ENCODE measurements at regions not wholly inside any gene's neighbourhood (a gene's known extent, or its start where the extent isn't known, plus 50 kb on each side); places are given as distances from the start of the nearest gene placed in this dataset.

GRCh38 chr3:43895573-43895972 is 204.8 kb downstream of the ABHD5 start:
- no peak for DNase-seq (ENCODE audit: low read depth)
- H3K4me3 ChIP-seq (replicated peaks; ENCODE audit: low read depth, low read length): no peak overlapping the region
- TF ChIP-seq, protein P1, sequence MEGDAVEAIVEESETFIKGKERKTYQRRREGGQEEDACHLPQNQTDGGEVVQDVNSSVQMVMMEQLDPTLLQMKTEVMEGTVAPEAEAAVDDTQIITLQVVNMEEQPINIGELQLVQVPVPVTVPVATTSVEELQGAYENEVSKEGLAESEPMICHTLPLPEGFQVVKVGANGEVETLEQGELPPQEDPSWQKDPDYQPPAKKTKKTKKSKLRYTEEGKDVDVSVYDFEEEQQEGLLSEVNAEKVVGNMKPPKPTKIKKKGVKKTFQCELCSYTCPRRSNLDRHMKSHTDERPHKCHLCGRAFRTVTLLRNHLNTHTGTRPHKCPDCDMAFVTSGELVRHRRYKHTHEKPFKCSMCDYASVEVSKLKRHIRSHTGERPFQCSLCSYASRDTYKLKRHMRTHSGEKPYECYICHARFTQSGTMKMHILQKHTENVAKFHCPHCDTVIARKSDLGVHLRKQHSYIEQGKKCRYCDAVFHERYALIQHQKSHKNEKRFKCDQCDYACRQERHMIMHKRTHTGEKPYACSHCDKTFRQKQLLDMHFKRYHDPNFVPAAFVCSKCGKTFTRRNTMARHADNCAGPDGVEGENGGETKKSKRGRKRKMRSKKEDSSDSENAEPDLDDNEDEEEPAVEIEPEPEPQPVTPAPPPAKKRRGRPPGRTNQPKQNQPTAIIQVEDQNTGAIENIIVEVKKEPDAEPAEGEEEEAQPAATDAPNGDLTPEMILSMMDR (IDR thresholded peaks at IDR 0.05; ENCODE audit: low read length, missing control alignments): no peak

DNA sequence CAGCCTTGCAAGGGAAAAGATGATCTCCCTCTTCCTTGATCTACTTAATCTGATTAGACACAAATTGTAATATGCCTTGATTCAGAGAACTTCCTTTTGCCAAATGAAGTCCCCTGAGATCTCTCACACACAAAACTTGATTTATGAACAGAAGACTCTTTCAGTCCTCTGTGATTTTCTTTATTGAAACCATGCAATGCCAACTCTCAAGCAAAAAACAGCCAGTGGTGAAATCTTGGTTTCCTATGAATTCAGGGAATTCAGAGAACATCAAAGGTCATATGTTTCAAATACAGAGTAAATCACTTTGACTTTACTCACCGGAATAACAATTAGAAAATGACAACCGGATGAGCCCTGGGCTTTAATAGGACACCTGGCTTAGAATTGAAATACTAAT is 211.7 kb downstream of the ABHD5 start:
- TF ChIP-seq, protein P1 (IDR thresholded peaks at IDR 0.05; ENCODE audit: low read length, missing control alignments): no peak
- DNase-seq (ENCODE audit: low read depth): no peak
- H3K4me3 ChIP-seq (replicated peaks; ENCODE audit: low read depth, low read length): no peak overlapping the region

DNA sequence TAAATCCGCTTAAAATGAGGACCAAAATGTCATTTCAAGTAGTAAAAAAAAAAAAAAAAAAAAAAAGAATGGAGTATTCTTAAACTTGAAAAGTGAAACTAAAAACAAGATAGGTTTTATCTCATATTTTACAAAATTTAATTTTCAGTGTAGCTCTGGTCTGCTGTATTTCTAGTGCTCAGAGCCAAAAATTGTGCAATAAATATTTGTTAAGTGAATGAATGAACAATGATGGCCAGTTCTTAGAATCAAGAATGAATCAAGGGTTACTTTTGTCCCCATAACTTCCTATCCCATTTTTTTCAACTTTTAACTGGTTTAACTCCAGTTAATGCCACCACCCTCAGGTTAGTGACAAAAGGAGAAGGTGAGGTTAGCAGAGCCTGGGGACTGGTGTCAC is 214.4 kb downstream of the ABHD5 start:
- H3K4me3 ChIP-seq (replicated peaks; ENCODE audit: low read depth, low read length): no peak overlapping the region
- peak; percentile 18 for DNase-seq (ENCODE audit: low read depth)
- TF ChIP-seq, protein P1 (IDR thresholded peaks at IDR 0.05; ENCODE audit: low read length, missing control alignments): no peak

DNA sequence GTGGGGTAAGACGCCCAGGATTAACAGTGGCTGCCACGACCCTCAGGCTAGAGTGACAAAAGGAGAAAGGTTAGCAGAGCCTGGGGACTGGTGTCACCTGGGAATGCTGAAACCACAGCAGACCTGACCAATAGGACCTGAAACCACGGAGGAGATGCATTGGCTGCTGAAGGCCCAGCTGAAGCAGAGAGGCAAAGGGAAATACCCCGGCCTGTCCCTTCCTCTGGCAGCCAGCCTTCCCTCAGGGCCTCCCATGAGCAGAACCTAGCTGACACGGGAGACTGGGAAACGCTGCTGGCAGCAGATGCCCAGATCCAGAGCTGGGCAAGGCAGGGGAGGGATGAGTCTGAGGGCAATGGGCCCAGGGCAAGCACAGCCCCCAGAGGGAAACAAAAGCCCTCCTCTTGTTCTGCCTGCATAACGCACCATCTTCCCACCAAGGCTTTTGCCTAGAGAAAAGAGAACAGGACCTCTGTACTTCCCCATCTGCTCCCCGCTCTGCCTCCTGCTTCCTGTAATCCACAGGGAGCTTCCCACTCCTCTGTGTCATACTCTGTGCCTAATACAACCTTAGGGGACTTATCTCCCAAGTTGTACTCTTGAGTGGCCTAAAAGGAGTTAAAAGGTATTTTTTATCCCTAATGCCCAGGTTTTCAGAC is 216.2 kb downstream of the ABHD5 start:
- TF ChIP-seq, protein P1 (IDR thresholded peaks at IDR 0.05; ENCODE audit: low read length, missing control alignments): no peak
- no peak for DNase-seq (ENCODE audit: low read depth)
- no peak overlapping the region for H3K4me3 ChIP-seq (replicated peaks; ENCODE audit: low read depth, low read length)

- DNase-seq (ENCODE audit: low read depth): no peak
- H3K4me3 ChIP-seq (replicated peaks; ENCODE audit: low read depth, low read length): no peak overlapping the region
- TF ChIP-seq, protein P1 (IDR thresholded peaks at IDR 0.05; ENCODE audit: low read length, missing control alignments): no peak
Measured at GRCh38 chr3:43907508-43907858, 216.7 kb downstream of the ABHD5 start.

DNA sequence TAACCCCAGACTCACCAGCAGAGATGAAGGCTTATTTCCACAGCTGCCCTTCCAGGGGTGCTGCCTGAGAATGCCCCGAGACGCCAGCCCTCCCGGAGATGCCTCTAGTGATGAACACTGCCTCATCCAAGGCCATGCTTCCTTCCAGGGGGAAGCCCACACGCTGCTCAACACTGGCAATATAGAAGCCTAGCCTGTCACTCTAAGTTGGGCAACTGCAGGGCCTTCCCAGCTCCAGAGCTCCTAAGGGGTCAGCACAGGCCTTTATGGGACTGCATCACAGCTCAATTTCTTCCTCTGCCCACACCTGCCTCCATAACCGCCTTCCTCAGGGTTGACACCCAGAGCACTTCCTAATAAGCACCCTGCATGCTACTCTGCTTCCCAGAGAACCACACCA is 217.7 kb downstream of the ABHD5 start:
- no peak for DNase-seq (ENCODE audit: low read depth)
- H3K4me3 ChIP-seq (replicated peaks; ENCODE audit: low read depth, low read length): no peak overlapping the region
- TF ChIP-seq, protein P1 (IDR thresholded peaks at IDR 0.05; ENCODE audit: low read length, missing control alignments): no peak

DNA sequence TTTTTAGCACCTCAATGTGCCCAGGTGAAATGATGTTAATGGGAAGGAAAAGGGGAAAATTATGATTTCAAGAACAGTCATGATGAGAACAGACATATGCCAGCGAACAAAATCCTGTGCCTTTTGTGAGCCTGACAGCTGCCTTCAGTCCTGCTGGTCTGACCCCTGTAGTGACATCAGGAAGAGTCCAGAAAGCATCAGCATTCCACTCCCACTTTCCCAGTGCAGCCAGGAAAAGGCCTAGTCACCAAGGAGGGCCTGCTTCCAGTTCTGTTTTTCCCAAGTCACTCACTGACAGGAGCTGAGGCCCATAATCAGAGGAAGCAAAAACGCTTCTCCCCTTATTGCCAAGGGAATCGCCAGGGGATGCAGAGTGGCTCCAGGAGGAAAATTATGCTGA is 218.4 kb downstream of the ABHD5 start:
- DNase-seq (ENCODE audit: low read depth): peak; percentile 40
- TF ChIP-seq, protein P1 (IDR thresholded peaks at IDR 0.05; ENCODE audit: low read length, missing control alignments): no peak
- H3K4me3 ChIP-seq (replicated peaks; ENCODE audit: low read depth, low read length): no peak overlapping the region

Data from fibroblast of pulmonary artery (primary cell).